ENCODE measurements at regions not wholly inside any gene's neighbourhood (a gene's known extent, or its start where the extent isn't known, plus 50 kb on each side); places are given as distances from the start of the nearest gene placed in this dataset.

- no peak for DNase-seq (ENCODE audit: low read depth in 2 of 2)
Measured at GRCh38 chr2:236689981-236690380, 120.4 kb downstream of the ACKR3 start.

DNA sequence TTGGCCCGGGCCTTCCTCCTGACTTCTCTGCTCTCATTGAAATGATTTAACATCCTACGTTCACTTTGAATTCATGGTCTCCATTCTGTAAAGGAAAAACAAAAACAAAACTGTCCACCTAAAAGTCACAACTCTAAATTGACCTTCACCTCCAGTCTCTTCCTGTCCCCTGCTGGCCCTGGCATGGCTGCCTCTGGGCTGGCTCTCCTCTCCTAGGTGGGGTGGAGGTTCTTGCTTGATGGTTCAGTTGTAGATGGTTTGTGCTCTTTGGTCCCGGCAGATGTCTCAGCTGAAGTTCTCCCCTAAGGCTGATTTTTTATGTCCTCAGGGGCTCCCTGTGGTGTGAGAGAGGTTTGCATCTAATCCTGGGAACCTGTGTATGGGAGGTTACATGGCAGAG is 121.1 kb downstream of the ACKR3 start:
- no peak for DNase-seq (ENCODE audit: low read depth in 2 of 2)

GRCh38 chr2:236691799-236692167 is 122.2 kb downstream of the ACKR3 start:
- DNase-seq (ENCODE audit: low read depth in 2 of 2): no peak

DNA sequence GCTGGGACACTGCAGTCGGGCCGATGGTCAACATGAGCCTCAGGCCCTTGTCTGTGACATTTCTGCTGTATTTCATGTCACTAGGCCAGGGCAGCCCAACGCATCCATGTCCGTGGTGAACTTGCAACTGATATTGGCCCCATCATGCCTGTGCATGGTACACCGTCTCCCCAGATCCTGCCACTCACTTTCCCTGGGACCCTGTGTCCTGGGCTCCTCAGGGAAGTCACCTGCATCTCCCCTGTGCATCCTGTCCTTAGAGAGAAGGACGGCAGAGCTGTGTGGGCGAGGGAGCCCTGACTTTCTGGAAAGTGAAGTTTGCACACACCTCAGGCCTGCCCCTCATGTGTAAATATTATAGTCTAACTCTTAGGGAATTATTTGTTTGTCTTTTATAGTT is 123.3 kb downstream of the ACKR3 start:
- no peak for DNase-seq (ENCODE audit: low read depth in 2 of 2)

DNA sequence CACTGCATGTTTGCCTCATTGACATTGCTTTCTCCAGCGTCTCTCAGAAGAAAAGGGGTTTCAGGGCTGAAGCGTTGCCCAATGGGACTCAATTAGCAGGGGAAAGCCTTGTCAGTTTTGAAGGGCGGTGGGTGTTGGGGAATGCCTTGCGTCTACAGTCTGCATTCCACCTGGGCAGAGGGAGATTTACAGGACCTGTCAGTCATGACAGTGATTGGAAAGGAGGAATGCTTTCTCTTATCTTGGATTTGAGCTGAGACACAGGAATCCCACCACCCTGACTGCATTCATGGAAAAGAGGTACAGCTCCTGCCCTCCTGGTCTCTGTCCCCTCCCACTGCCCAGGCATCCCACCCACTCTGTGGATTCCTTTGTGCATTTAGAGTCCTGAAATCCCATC is 123.9 kb downstream of the ACKR3 start:
- DNase-seq (ENCODE audit: low read depth in 2 of 2): no peak

DNA sequence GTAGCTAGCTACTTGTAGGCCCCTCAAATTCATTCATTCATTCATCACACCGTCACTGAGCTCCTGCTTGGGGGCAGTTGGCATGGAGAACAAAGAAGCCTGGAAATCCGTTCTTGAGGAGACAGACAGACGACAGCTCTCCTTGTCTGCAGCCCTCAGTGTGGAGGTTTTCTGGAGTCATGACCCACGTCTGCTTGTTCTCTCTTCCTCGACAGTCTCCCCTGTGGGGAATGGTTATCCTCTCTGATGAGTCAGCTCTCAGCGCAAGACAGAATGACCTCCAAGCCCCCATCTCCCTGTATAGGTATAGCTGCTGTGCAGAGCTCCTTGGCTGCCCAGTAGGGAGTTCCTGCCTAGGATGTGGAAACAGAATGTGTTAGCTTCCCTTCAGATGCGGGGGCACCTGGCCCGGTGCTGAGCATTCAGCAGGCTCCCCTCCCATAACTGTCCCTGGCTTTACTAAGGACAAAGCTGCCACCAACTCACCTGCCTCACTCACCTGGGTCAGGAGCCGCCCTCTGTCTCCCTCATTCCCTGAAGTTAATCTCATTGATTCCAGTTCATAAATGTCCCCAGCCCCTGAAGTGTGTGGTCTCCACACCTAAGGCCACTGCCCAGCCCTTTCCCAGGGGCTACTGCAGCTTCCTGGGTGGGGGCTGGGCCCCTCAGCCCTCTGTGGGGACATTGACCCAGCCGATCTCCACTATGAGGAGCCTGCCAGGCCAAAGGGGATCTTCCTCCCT is 124.7 kb downstream of the ACKR3 start:
- DNase-seq (ENCODE audit: low read depth in 2 of 2): no peak

- no peak for DNase-seq (ENCODE audit: low read depth in 2 of 2)
Measured at GRCh38 chr2:236696834-236697233, 127.2 kb downstream of the ACKR3 start.

- DNase-seq (ENCODE audit: low read depth in 2 of 2): no peak
Measured at GRCh38 chr2:236698016-236698627, 128.5 kb downstream of the ACKR3 start.

- DNase-seq (ENCODE audit: low read depth in 2 of 2): no peak
Measured at GRCh38 chr2:236700703-236701102, 131.1 kb downstream of the ACKR3 start.

DNA sequence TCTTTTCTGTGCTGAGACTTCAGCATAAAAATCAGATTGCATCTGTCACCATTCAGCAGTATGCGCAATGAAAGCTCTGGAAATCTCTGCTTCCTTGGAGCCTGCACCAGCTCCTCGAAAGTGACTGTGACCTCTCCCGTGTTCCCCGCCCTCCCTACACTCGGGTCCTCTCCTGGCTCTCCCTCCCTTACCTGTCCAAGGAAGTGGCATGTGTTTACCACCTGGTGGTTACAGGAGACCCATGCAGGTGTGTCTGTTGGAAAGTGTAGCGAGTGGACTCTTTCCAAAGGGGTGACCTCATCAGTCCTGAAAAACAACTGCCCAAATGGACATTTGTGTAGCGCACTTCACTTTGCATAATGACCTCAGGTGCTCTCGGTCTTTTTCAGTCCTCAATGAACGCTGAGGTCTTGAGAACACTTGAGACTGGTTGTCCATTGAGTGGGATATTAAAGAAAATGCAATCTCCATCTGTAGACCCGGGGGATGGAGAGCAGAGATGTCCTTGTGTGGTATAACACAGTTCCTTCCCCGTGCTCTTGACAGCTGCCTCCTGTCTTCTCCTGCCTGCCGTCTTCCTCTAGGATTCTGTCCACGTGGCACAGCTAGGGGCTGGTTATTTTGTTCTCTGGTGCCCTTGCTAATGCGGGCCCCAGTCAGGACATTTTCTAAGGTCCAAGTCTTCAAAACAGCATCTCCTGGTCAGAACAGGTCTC is 133.2 kb downstream of the ACKR3 start:
- no peak for DNase-seq (ENCODE audit: low read depth in 2 of 2)

GRCh38 chr2:236703373-236703709 is 133.7 kb downstream of the ACKR3 start:
- no peak for DNase-seq (ENCODE audit: low read depth in 2 of 2)

GRCh38 chr2:236703906-236704305 is 134.3 kb downstream of the ACKR3 start:
- no peak for DNase-seq (ENCODE audit: low read depth in 2 of 2)

DNA sequence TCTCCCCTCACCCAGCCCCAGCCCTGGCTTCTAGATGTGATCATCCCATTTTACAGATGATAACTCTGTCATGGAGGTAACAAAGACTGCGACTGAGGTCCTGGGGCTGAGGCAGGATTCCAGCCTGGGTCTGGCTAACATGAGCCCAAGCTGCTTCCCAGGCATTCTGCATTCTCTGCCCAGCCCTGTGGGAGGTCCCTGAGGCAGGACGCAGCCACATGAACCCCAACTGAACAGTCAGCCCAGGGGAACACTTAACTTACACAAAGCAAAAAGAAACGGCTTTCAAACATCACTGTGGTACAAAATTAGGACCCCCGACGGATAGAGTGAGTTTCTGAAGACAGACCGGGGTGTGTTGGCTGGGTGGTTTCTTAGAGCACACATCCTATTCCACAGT is 135.3 kb downstream of the ACKR3 start:
- DNase-seq (ENCODE audit: low read depth in 2 of 2): no peak

GRCh38 chr2:236705295-236706105 is 135.9 kb downstream of the ACKR3 start:
- no peak for DNase-seq (ENCODE audit: low read depth in 2 of 2)

- DNase-seq (ENCODE audit: low read depth in 2 of 2): no peak
Measured at GRCh38 chr2:236706288-236706687, 136.7 kb downstream of the ACKR3 start.

GRCh38 chr2:236706803-236707202 is 137.2 kb downstream of the ACKR3 start:
- DNase-seq (ENCODE audit: low read depth in 2 of 2): no peak

GRCh38 chr2:236711440-236711839 is 141.8 kb downstream of the ACKR3 start:
- no peak for DNase-seq (ENCODE audit: low read depth in 2 of 2)

DNA sequence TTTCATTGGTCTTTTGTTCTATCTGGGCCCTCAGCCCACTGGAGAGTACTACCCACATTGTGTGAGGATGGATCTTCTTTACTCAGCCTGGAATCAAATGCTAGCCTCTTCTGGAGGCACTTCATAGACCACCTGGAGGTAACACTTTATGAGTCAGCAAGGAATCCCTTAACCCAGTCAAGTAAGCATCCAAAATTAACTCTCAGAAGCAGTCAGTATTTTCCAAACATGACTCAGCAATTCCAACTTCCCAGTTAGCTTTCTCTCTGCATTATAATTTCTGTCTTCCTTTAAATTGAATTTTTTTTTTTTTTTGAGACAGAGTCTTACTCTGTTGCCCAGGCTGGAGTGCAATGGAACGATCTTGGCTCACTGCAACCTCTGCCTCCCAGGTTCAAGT is 142.7 kb downstream of the ACKR3 start:
- no peak for DNase-seq (ENCODE audit: low read depth in 2 of 2)

GRCh38 chr2:236712961-236713673 is 143.5 kb downstream of the ACKR3 start:
- DNase-seq (ENCODE audit: low read depth in 2 of 2): no peak

GRCh38 chr2:236714080-236714479 is 144.5 kb downstream of the ACKR3 start:
- DNase-seq (ENCODE audit: low read depth in 2 of 2): no peak

DNA sequence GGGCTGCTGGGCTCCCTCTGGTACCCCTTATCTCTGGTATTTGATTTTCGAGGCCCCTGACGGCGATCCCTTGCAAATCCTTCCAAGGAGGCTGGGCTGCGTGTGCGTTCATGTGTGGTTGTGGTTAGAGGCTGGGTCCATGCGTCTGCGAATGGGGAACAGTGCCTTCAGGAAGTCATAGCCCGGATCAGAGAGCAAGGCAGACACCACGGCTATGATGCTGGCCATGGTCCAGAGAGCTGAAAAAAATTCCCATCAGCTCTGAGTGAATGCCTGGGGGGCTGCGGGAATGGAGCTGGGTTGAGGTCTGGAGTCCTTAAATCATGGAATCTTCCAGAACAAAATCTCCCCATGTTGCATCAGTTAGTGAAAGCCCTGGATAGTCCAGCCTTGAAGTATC is 145.5 kb downstream of the ACKR3 start:
- DNase-seq (ENCODE audit: low read depth in 2 of 2): no peak

GRCh38 chr2:236715491-236715961 is 145.9 kb downstream of the ACKR3 start:
- no peak for DNase-seq (ENCODE audit: low read depth in 2 of 2)

Data from stimulated activated CD8-positive, alpha-beta memory T cell treated with anti-CD3 and anti-CD28 coated beads, Interleukin-2, amount 100 ng/mL, for 48 hours (primary cell).